IMR-90 (cell line): ENCODE measurements at regions not wholly inside any gene's neighbourhood (a gene's known extent, or its start where the extent isn't known, plus 50 kb on each side); places are given as distances from the start of the nearest gene placed in this dataset.

ENCODE experiments used
- ATAC-seq: fragments of 200-7000 bp; cut with Tn5 transposase; 2 replicates; pipeline ENCODE4 v1.9.1; 2020; ENCODE audit warnings: low read depth, mild to moderate bottlenecking, moderate library complexity
- BruUV-seq: library from RNA; stranded (reverse); fragments of 400-500 nt; replicated peaks from 2 replicates; lab custom pipeline; 2021; lab: Mats Ljungman, UMichigan
- CTCF ChIA-PET: fragments of 300-600 bp; formaldehyde crosslinking; extraction: SDS; loops from one replicate; lab custom pipeline; 2021; ENCODE audit warnings: antibody characterized with exemption; lab: Yijun Ruan, JAX
- POLR2A ChIA-PET: fragments of 300-600 bp; sonication (Branson Sonifier 250); formaldehyde crosslinking; loops from one replicate; lab custom pipeline; 2022; ENCODE audit warnings: antibody characterized with exemption; ENCODE audit not compliant: unreplicated experiment; lab: Charles Lee
- DNase-seq: peaks from one replicate; pipeline ENCODE4 v3.0.0; 2013
- H2AFZ ChIP-seq: replicated peaks from 2 replicates; pipeline ENCODE3; 2013; ENCODE audit warnings: low read length, mild to moderate bottlenecking; ENCODE audit not compliant: poor library complexity
- H2AK5ac ChIP-seq: 2 replicates; pipeline ENCODE4 v1.6.1; 2013; ENCODE audit warnings: low read depth, low read length, inconsistent platforms
- H2AK9ac ChIP-seq: replicated peaks from 2 replicates; pipeline ENCODE3; 2013; ENCODE audit warnings: mild to moderate bottlenecking, low read depth, low read length, moderate library complexity; ENCODE audit not compliant: poor library complexity
- H2BK120ac ChIP-seq: 2 replicates; pipeline ENCODE4 v1.6.1; 2013; ENCODE audit warnings: low read depth, low read length, inconsistent platforms
- H2BK15ac ChIP-seq: 3 replicates; pipeline ENCODE4 v1.6.1; 2013; ENCODE audit warnings: low read depth, low read length, inconsistent platforms
- H2BK20ac ChIP-seq: 2 replicates; pipeline ENCODE4 v1.6.1; 2013; ENCODE audit warnings: low read depth, mild to moderate bottlenecking, inconsistent platforms, low read length, moderate library complexity
- H2BK5ac ChIP-seq: 2 replicates; pipeline ENCODE4 v1.6.1; 2013; ENCODE audit warnings: mild to moderate bottlenecking, low read depth, low read length, inconsistent platforms; ENCODE audit not compliant: poor library complexity, severe bottlenecking
- H3K14ac ChIP-seq: replicated peaks from 2 replicates; pipeline ENCODE4 v1.6.1; 2013; ENCODE audit warnings: low read depth, low read length, inconsistent platforms
- H3K18ac ChIP-seq: 2 replicates; pipeline ENCODE4 v1.6.1; 2013; ENCODE audit warnings: low read depth, low read length, control low read depth
- H3K23ac ChIP-seq: 2 replicates; pipeline ENCODE4 v1.6.1; 2013; ENCODE audit warnings: low read depth, low read length, inconsistent platforms
- H3K27ac ChIP-seq: 2 replicates; pipeline ENCODE4 v1.5.1; 2013; ENCODE audit warnings: mild to moderate bottlenecking, control low read depth, low read length; ENCODE audit not compliant: insufficient read depth
- H3K27me3 ChIP-seq: 2 replicates; pipeline ENCODE4 v1.6.1; 2013; ENCODE audit warnings: low read length; ENCODE audit not compliant: control insufficient read depth, insufficient read depth
- H3K36me3 ChIP-seq: 2 replicates; pipeline ENCODE4 v1.6.1; 2013; ENCODE audit warnings: low read length, mixed read lengths; ENCODE audit not compliant: control insufficient read depth, insufficient read depth
- H3K4ac ChIP-seq: 2 replicates; pipeline ENCODE4 v1.6.1; 2013; ENCODE audit warnings: low read depth, low read length, inconsistent platforms
- H3K4me1 ChIP-seq: 2 replicates; pipeline ENCODE4 v1.6.1; 2013; ENCODE audit warnings: low read length, mixed read lengths; ENCODE audit not compliant: control insufficient read depth, insufficient read depth
- H3K4me2 ChIP-seq: 2 replicates; pipeline ENCODE4 v1.6.1; 2013; ENCODE audit warnings: low read depth, mild to moderate bottlenecking, control low read depth, low read length, moderate library complexity
- H3K4me3 ChIP-seq: 2 replicates; pipeline ENCODE4 v1.5.1; 2013; ENCODE audit warnings: low read depth, mild to moderate bottlenecking, control low read depth, low read length, moderate library complexity; ENCODE audit not compliant: insufficient read depth
- H3K56ac ChIP-seq: 2 replicates; pipeline ENCODE4 v1.6.1; 2013; ENCODE audit warnings: low read length, inconsistent platforms; ENCODE audit not compliant: insufficient read depth; ENCODE audit errors: extremely low read depth
- H3K79me1 ChIP-seq, 2 experiments: 2 replicates each; pipeline ENCODE4 v1.6.1; 2013; ENCODE audit warnings: low read length in 2 of 2, inconsistent platforms in 1 of 2, low read depth in 1 of 2
- H3K9ac ChIP-seq: 2 replicates; pipeline ENCODE4 v1.6.1; 2013; ENCODE audit warnings: low read depth, low read length, control low read depth
- H3K9me1 ChIP-seq: 2 replicates; pipeline ENCODE4 v1.6.1; 2013; ENCODE audit warnings: low read length, inconsistent platforms; ENCODE audit not compliant: insufficient read depth
- H3K9me3 ChIP-seq: 2 replicates; pipeline ENCODE4 v1.6.1; 2013; ENCODE audit warnings: low read length; ENCODE audit not compliant: control insufficient read depth, insufficient read depth
- H4K20me1 ChIP-seq: 2 replicates; pipeline ENCODE4 v1.6.1; 2013; ENCODE audit warnings: low read length, inconsistent platforms; ENCODE audit not compliant: insufficient read depth
- H4K5ac ChIP-seq: 2 replicates; pipeline ENCODE4 v1.6.1; 2013; ENCODE audit warnings: mild to moderate bottlenecking, low read depth, low read length, control low read depth
- H4K8ac ChIP-seq, 2 experiments: 2 replicates each; pipeline ENCODE4 v1.6.1; 2013; ENCODE audit warnings: low read depth in 2 of 2, low read length in 2 of 2, control low read depth in 1 of 2, inconsistent platforms in 1 of 2
- H4K91ac ChIP-seq: 2 replicates; pipeline ENCODE4 v1.6.1; 2013; ENCODE audit warnings: low read depth, low read length, inconsistent platforms; ENCODE audit not compliant: insufficient read depth
- BHLHE40 ChIP-seq: fragments of 150-350 bp; IDR thresholded peaks from 2 replicates; pipeline ENCODE4 v1.6.1; 2016; ENCODE audit warnings: mild to moderate bottlenecking, low read depth, low read length
- CEBPB ChIP-seq: IDR thresholded peaks from 2 replicates; pipeline ENCODE4 v1.6.1; 2012; ENCODE audit warnings: low read depth, low read length, improper control_type of control experiment
- CHD1 ChIP-seq: IDR thresholded peaks from 2 replicates; pipeline ENCODE4 v1.6.1; 2012; ENCODE audit warnings: low read depth, low read length, improper control_type of control experiment
- CTCF ChIP-seq: conservative IDR thresholded peaks from 2 replicates; pipeline ENCODE4 v1.5.1; 2012; ENCODE audit warnings: mild to moderate bottlenecking, low read depth, low read length, improper control_type of control experiment
- ELK1 ChIP-seq: fragments of 150-350 bp; IDR thresholded peaks from 2 replicates; pipeline ENCODE4 v1.6.1; 2016; ENCODE audit warnings: low read depth, mild to moderate bottlenecking, low read length, moderate library complexity, borderline replicate concordance
- FOS ChIP-seq: fragments of 150-350 bp; IDR thresholded peaks from 2 replicates; pipeline ENCODE4 v1.6.1; 2016; ENCODE audit warnings: low read depth, low read length
- MAFK ChIP-seq: IDR thresholded peaks from 2 replicates; pipeline ENCODE4 v1.6.1; 2012; ENCODE audit warnings: low read depth, low read length, improper control_type of control experiment
- MAZ ChIP-seq: IDR thresholded peaks from 2 replicates; pipeline ENCODE4 v1.6.1; 2012; ENCODE audit warnings: low read depth, mild to moderate bottlenecking, low read length, improper control_type of control experiment, moderate library complexity, borderline replicate concordance
- MXI1 ChIP-seq: IDR thresholded peaks from 2 replicates; pipeline ENCODE4 v1.6.1; 2012; ENCODE audit warnings: low read depth, mild to moderate bottlenecking, low read length, moderate library complexity, borderline replicate concordance
- NFE2L2 ChIP-seq: fragments of 150-350 bp; IDR thresholded peaks from 2 replicates; pipeline ENCODE4 v1.6.1; 2016; ENCODE audit warnings: low read depth, mild to moderate bottlenecking, low read length
- POLR2A ChIP-seq: IDR thresholded peaks from 2 replicates; pipeline ENCODE4 v1.6.1; 2012; ENCODE audit warnings: mild to moderate bottlenecking, low read depth, low read length
- RAD21 ChIP-seq: IDR thresholded peaks from 2 replicates; pipeline ENCODE4 v1.6.1; 2012; ENCODE audit warnings: low read length, improper control_type of control experiment
- RCOR1 ChIP-seq: IDR thresholded peaks from 2 replicates; pipeline ENCODE4 v1.6.1; 2012; ENCODE audit warnings: mild to moderate bottlenecking, low read length, improper control_type of control experiment; ENCODE audit not compliant: insufficient replicate concordance
- RFX5 ChIP-seq: IDR thresholded peaks from 2 replicates; pipeline ENCODE4 v1.8.0; 2012; ENCODE audit warnings: low read depth, mild to moderate bottlenecking, low read length, moderate library complexity
- SMC3 ChIP-seq: fragments of 150-350 bp; IDR thresholded peaks from 2 replicates; pipeline ENCODE4 v1.6.1; 2016; ENCODE audit warnings: low read depth, mild to moderate bottlenecking, antibody characterized with exemption, low read length, moderate library complexity
- USF2 ChIP-seq: fragments of 150-350 bp; IDR thresholded peaks from 2 replicates; pipeline ENCODE4 v1.6.1; 2017; ENCODE audit warnings: mild to moderate bottlenecking, antibody characterized with exemption, low read length, low read depth
- dilution Hi-C: fragments of 300-500 bp; cut with HindIII; formaldehyde crosslinking; loops from one replicate; pipeline ENCODE4 v1.14.3; 2018; ENCODE audit warnings: low sequenced_read_pairs; ENCODE audit not compliant: unreplicated experiment
- in situ Hi-C: fragments of 300-500 bp; cut with MboI; formaldehyde crosslinking; loops from 3 replicates; pipeline ENCODE4 v1.14.3; 2019; ENCODE audit warnings: low sequenced_read_pairs, inconsistent platforms, mixed read lengths
- intact Hi-C: fragments of 100-400 bp; cut with micrococcal nuclease; formaldehyde crosslinking; loops from 2 replicates; pipeline ENCODE4 v1.10.0; 2022

- H3K79me1 ChIP-seq: no peaks in the 10 kb centered on the region
Observed at GRCh38 chr2:147549054-147549453, 295.8 kb upstream of the ACVR2A start.

More at GRCh38 chr2:147549054-147549453, 295.8 kb upstream of the ACVR2A start:
- Histone ChIP-seq H3K27me3 (no peaks in the 10 kb centered on the region), H3K23ac (no peak overlapping the region), H2AK5ac (no peak overlapping the region), H3K56ac (no peak overlapping the region), H3K9me3 (peaks cover 2% of the 10 kb centered on the region; the same call in 1 of the 2 replicates), H3K4me2 (no peak overlapping the region), H2BK15ac (no peak overlapping the region), H4K8ac (no peak overlapping the region), H3K4me3 (no peak overlapping the region), H2AK9ac (no peak overlapping the region), H2BK5ac (no peak overlapping the region), H3K9me1 (no peaks in the 10 kb centered on the region), H3K14ac (no peak overlapping the region), H4K91ac (no peak overlapping the region), H2BK20ac (no peak overlapping the region), H3K4ac (no peak overlapping the region), H3K36me3 (no peaks in the 10 kb centered on the region), H3K9ac (no peak overlapping the region), H4K20me1 (no peaks in the 10 kb centered on the region), H3K4me1 (no peaks in the 10 kb centered on the region), H3K18ac (no peak overlapping the region), H2AFZ (no peak overlapping the region), H2BK120ac (no peak overlapping the region), H3K27ac (no peak overlapping the region), H4K5ac (no peak overlapping the region)
- no TSS peak for BruUV-seq
- TF ChIP-seq BHLHE40 (no peak), RAD21 (no peak), USF2 (no peak), POLR2A (no peak), FOS (no peak), MXI1 (no peak), MAZ (no peak), NFE2L2 (no peak), RFX5 (no peak), CTCF (no peak), RCOR1 (no peak), CEBPB (no peak), ELK1 (no peak), MAFK (no peak), CHD1 (no peak), SMC3 (no peak)
- ChIA-PET POLR2A (no interaction called here), CTCF (no interaction called here)
- dilution Hi-C loops: no loop called here
- in situ Hi-C loops: no loop called here
- no peak for DNase-seq
- ATAC-seq: no peak
- intact Hi-C loops: no loop called here
